ENCODE measurements at regions not wholly inside any gene's neighbourhood (a gene's known extent, or its start where the extent isn't known, plus 50 kb on each side); places are given as distances from the start of the nearest gene placed in this dataset.

- BruUV-seq (replicated peaks), result no TSS peak
- TF ChIP-seq CTCF (IDR thresholded peaks at IDR 0.05) (no peak), TCF7L2 (IDR thresholded peaks at IDR 0.05; ENCODE audit: low read depth, low read length) (no peak), POLR2AphosphoS5 (IDR thresholded peaks at IDR 0.05; ENCODE audit: low read depth, low read length) (no peak), SIN3A (IDR thresholded peaks at IDR 0.05; ENCODE audit: borderline replicate concordance, insufficient read depth, low read depth, low read length) (no peak)
- TF ChIP-seq, protein P1, sequence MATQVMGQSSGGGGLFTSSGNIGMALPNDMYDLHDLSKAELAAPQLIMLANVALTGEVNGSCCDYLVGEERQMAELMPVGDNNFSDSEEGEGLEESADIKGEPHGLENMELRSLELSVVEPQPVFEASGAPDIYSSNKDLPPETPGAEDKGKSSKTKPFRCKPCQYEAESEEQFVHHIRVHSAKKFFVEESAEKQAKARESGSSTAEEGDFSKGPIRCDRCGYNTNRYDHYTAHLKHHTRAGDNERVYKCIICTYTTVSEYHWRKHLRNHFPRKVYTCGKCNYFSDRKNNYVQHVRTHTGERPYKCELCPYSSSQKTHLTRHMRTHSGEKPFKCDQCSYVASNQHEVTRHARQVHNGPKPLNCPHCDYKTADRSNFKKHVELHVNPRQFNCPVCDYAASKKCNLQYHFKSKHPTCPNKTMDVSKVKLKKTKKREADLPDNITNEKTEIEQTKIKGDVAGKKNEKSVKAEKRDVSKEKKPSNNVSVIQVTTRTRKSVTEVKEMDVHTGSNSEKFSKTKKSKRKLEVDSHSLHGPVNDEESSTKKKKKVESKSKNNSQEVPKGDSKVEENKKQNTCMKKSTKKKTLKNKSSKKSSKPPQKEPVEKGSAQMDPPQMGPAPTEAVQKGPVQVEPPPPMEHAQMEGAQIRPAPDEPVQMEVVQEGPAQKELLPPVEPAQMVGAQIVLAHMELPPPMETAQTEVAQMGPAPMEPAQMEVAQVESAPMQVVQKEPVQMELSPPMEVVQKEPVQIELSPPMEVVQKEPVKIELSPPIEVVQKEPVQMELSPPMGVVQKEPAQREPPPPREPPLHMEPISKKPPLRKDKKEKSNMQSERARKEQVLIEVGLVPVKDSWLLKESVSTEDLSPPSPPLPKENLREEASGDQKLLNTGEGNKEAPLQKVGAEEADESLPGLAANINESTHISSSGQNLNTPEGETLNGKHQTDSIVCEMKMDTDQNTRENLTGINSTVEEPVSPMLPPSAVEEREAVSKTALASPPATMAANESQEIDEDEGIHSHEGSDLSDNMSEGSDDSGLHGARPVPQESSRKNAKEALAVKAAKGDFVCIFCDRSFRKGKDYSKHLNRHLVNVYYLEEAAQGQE (IDR thresholded peaks at IDR 0.05; ENCODE audit: insufficient read depth in 1 of 2, low read depth in 2 of 2, low read length in 1 of 2), result no peak
- Histone ChIP-seq H3K4me3 (ENCODE audit: low read depth in 2 of 2, low read length in 2 of 2) (no peak overlapping the region), H3K4me1 (ENCODE audit: control insufficient read depth, insufficient read depth, low read length) (no peaks in the 10 kb centered on the region), H3K27me3 (ENCODE audit: control insufficient read depth, insufficient read depth, low read length) (no peaks in the 10 kb centered on the region), H3K9me3 (ENCODE audit: control insufficient read depth, insufficient read depth, low read depth, low read length) (no peaks in the 10 kb centered on the region), H3K36me3 (ENCODE audit: control insufficient read depth, insufficient read depth, low read length) (no peaks in the 10 kb centered on the region), H3K27ac (ENCODE audit: low read length) (no peak overlapping the region)
- DNase-seq (ENCODE audit: low read depth, low spot score) (no peak), ATAC-seq (no peak)
- in situ Hi-C loops (cut with HindIII; ENCODE audit: low pct_unique_long_range_greater_than_20kb, low sequenced_read_pairs) (no loop called here), intact Hi-C loops (cut with micrococcal nuclease; ENCODE audit: unreplicated experiment) (no loop called here)
- POLR2A ChIA-PET, result no interaction called here
- CTCF ChIA-PET, result no interaction called here
Measured at GRCh38 chr1:81158592-81158991, 642.1 kb upstream of the ADGRL2 start.

- no peaks in the 10 kb centered on the region for H3K27me3 ChIP-seq (ENCODE audit: control insufficient read depth, insufficient read depth, low read length)
- no peak for ATAC-seq
- H3K27ac ChIP-seq (ENCODE audit: low read length), result no peak overlapping the region
- H3K9me3 ChIP-seq (ENCODE audit: control insufficient read depth, insufficient read depth, low read depth, low read length), result no peaks in the 10 kb centered on the region
- no peaks in the 10 kb centered on the region for H3K36me3 ChIP-seq (ENCODE audit: control insufficient read depth, insufficient read depth, low read length)
- BruUV-seq (replicated peaks), result no TSS peak
- no peaks in the 10 kb centered on the region for H3K4me1 ChIP-seq (ENCODE audit: control insufficient read depth, insufficient read depth, low read length)
- ChIA-PET CTCF (no interaction called here), POLR2A (no interaction called here)
- DNase-seq (ENCODE audit: low read depth, low spot score), result no peak
- TF ChIP-seq TCF7L2 (IDR thresholded peaks at IDR 0.05; ENCODE audit: low read depth, low read length) (no peak), SIN3A (IDR thresholded peaks at IDR 0.05; ENCODE audit: borderline replicate concordance, insufficient read depth, low read depth, low read length) (no peak), CTCF (IDR thresholded peaks at IDR 0.05) (no peak), POLR2AphosphoS5 (IDR thresholded peaks at IDR 0.05; ENCODE audit: low read depth, low read length) (no peak)
- TF ChIP-seq, protein P1 (IDR thresholded peaks at IDR 0.05; ENCODE audit: insufficient read depth in 1 of 2, low read depth in 2 of 2, low read length in 1 of 2), result no peak
- intact Hi-C loops (cut with micrococcal nuclease; ENCODE audit: unreplicated experiment), result no loop called here
- no peak overlapping the region for H3K4me3 ChIP-seq (ENCODE audit: low read depth in 2 of 2, low read length in 2 of 2)
- in situ Hi-C loops (cut with HindIII; ENCODE audit: low pct_unique_long_range_greater_than_20kb, low sequenced_read_pairs), result no loop called here
Measured at GRCh38 chr1:81157686-81158085, 643.0 kb upstream of the ADGRL2 start.

Measured in Panc1 (cell line).